ENCODE measurements at regions not wholly inside any gene's neighbourhood (a gene's known extent, or its start where the extent isn't known, plus 50 kb on each side); places are given as distances from the start of the nearest gene placed in this dataset.
"Not testable (repeated sequence)": the region's sequence is repeated elsewhere in the genome, so short reads cannot be mapped to it uniquely, and the experiment has no call there.

DNA sequence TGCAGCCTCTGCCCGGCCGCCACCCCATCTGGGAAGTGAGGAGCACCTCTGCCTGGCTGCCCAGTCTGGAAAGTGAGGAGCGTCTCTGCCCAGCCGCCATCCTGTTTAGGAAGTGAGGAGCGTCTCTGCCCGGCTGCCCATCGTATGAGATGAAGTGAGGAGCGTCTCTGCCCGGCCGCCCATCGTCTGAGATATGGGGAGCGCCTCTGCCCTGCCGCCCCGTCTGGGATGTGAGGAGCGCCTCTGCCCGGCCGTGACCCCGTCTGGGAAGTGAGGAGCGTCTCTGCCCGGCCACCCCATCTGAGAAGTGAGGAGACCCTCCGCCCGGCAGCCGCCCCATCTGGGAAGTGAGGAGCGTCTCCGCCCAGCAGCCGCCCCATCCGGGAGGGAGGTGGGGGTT is 1069.5 kb upstream of the EPHA6 start:
- TF ChIP-seq, protein P1, sequence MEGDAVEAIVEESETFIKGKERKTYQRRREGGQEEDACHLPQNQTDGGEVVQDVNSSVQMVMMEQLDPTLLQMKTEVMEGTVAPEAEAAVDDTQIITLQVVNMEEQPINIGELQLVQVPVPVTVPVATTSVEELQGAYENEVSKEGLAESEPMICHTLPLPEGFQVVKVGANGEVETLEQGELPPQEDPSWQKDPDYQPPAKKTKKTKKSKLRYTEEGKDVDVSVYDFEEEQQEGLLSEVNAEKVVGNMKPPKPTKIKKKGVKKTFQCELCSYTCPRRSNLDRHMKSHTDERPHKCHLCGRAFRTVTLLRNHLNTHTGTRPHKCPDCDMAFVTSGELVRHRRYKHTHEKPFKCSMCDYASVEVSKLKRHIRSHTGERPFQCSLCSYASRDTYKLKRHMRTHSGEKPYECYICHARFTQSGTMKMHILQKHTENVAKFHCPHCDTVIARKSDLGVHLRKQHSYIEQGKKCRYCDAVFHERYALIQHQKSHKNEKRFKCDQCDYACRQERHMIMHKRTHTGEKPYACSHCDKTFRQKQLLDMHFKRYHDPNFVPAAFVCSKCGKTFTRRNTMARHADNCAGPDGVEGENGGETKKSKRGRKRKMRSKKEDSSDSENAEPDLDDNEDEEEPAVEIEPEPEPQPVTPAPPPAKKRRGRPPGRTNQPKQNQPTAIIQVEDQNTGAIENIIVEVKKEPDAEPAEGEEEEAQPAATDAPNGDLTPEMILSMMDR (IDR thresholded peaks at IDR 0.05; ENCODE audit: low read length): not testable (repeated sequence)
- not testable (repeated sequence) for TF ChIP-seq EZH2 (IDR thresholded peaks at IDR 0.05; ENCODE audit: borderline replicate concordance, low read length)
